DMS79 (cell line): ENCODE measurements at regions not wholly inside any gene's neighbourhood (a gene's known extent, or its start where the extent isn't known, plus 50 kb on each side); places are given as distances from the start of the nearest gene placed in this dataset.
"Not testable (repeated sequence)": the region's sequence is repeated elsewhere in the genome, so short reads cannot be mapped to it uniquely, and the experiment has no call there.

Source experiments
- DNase-seq: peaks from one replicate; lab custom pipeline; 2025; lab: John Stamatoyannopoulos, UW

DNA sequence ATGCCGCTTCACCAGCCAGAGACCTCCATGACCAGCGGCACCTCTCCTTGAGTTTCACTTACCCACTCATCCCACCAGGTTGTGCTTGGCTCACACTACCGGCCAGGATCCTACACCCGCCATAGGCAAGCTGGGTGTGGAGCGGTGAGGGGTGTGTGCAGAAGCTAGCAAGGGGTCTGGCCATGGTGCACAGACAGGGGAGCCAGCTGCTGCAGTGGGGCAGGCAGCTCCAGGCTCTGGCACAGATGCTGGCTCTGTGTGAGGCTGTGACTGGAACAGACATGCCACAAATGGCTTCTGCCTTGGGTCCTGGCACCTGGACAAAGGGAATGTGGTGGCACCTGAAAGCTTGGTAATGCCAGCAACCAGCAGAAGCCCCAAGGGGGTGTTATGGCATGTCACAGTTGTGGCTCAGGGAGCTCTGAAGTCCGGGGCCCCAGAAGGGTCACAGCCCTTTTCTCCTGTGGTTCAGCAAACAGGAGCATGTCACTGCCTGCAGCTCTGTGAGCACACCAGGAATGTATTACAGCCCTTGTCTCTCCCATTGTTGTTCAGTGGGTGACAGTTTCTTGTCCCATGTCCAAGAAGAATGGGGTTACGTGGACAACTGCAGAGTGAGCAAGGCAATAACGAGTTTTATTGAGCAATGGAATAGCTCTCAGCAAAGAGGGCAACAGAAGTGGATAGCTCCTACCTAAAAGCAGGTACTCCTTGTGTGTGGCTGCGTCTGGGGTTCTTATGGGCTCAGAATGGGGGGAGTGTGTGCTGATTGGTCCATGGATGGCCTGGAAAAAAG lies 2791.0 kb upstream of the PCDH20 start:
- no peak for DNase-seq

DNA sequence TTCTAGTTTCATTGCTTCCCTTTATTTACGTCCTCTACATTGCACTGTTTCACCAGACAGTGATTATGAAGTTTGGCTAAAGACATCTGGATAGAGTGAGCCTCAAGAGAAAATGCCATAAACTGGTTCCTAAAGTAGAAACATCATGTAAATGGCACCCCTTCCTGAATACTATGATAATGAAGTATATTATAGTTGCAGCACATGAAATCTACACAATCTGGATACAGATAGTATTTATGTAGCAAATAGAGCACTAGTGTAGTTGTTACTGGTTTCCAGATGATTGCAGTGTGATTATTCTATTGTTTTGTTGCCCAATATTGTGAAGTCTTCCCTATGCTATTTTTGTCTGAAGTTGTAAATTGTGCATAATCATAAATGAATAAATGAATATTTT lies 2786.9 kb upstream of the PCDH20 start:
- no peak for DNase-seq

DNA sequence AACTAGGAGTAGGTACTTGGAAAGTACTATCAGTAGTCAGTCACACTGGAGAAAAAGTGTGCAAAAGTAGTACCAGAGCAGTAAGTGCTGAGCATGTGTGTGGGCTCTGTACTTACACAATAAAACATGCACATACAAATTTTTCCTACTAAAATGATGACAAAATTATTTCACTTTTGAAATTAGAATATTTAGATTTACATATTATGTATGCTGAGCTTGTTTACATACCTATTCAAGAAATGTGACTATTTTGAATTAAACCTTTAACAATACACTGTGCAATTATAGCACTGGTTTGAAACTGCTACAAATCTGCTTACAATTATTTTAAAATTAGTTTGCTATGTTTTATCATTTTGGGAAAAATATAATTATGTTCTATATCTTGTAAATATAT lies 2781.6 kb upstream of the PCDH20 start:
- DNase-seq = no peak

DNA sequence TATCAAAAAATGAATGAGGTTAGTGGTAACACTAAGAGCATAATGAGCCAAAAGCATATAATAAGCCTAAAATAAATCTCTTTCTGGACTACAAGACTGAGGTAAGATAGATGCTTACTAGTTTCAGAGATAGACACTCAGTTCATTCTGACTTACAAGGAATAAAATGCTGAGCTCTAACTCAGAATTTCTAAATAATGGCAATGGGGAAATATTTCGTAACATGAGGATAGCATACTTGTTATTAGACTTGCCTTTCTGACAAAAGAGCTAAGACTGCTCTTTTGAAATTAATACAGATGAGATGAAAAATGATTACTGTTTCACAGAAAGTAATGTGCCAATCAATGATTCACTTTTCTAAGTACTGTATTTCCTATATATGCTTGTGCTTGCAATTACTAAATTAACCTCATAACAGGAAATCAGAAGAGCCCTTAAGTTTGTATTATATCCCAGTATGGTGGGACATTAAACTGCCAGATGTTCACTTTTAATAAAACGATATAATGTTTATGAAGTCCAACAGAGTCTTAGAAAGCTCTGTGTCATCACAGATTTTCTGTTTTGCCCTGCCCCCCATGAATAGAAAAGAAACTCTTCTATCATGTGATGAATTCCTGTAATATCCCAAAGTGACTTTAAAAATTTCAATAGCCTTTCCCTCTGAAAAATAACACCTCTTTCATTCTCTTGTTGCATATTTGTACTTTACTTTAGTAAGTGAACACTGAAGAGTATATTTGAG lies 2771.0 kb upstream of the PCDH20 start:
- no peak for DNase-seq

DNA sequence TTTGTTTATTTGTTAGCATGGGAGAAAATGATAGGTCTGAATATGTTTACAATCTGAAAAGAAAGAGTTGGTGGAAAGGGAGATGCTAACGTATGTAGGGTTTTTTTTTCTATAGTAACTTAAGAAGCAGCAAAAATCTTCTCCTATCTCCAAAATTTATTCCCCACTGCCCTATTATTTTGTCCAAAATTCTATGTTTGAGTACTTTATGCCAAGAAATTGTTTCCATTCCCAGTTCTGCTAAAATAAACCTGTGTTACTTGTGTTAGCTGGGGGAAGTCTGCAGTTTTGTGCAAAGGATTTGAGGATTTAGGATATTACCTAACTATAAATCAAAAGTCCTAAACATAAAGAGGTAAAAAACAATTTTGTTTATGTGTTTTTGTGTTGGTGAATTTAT lies 2770.4 kb upstream of the PCDH20 start:
- DNase-seq = no peak

DNA sequence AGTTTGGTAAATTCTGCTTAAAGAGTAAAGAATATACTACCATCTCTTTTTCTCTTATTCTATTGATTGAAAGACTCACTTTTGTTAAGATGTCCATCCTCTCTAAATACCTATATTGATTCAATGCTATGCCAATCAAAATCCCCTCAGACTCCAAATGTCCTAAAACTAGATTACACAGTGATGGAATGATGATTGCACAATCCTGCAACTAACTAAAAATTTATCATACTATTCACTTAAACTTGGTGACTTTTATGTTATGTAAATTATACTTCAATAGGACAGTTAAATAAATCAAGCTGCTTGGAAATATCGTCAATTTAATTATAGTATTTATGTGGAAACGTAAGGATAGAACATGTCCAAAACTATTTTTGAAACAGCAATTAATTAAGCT lies 2765.1 kb upstream of the PCDH20 start:
- no peak for DNase-seq

DNA sequence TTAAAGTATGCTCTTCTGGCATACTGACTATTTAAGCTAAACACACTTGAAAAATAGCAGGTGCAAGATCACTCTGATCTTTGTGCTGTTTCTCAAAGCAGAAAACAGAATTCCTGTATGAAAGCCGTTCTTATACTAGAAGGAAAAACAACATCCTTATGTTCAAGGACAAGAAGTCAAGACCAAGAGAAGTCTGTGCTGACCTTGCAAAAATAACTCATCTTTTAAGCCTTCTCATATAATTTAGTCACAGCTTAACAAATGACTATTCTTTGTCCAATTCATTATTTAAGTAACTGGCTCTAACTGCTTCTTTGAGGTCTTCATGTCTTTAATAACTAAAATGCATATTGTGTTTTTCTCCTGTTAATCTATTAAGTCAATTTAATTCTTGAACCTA lies 2750.2 kb upstream of the PCDH20 start:
- DNase-seq = no peak

DNA sequence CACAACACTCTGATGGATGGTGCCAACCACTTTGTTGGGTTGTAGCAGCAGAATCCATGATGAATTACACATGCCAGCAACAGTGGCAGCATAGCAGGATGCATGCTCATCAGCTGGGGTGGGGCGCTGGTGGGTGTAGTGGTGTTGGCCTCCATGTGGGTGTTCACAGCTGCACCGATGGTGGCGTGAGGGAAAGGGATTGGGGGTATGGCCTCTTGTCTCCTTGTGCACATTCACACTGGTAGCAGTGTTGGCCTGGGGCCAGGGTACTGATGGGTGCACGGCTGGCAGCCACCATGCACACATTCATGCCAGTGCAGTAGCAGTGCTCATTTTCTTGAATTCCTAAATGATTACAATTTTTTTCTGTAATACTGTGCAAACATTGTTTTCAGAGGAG lies 2748.8 kb upstream of the PCDH20 start:
- DNase-seq = no peak

DNA sequence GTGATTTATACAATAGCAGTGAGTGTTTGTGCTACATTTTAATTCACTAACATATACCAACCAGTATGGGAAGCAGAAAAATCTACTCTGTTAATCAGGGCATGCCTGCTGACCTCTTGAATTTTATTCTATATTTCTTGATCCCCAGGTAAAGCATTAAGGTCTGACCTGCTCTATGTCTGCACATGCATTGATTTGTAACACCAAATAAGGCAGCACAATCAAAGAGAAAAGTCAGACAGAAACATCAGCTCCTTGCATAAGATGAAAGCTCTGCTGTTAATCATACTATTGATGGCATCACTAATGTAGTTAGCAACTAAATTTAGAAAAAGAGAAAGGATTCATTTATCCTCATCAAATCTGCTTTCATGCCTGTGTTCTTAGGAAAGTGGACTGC lies 2744.8 kb upstream of the PCDH20 start:
- DNase-seq = no peak

DNA sequence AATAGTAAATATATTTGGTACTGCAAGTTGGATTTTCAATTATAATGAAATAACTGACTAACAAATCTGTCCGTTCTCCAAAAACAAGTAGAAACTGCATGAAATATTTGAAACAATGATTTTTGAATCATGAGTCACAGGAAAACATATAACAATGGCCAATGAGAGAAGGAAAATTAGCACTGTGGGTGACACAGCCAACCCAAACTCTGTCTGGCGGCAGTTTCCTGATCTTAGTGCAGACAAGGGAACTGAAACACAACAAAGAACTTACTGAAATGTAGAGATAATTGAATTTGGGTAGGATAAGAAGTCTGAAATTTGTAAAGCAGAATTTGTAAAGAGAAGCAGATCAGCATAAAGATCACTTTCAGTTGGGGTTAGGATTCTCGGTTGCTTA lies 2743.3 kb upstream of the PCDH20 start:
- DNase-seq = no peak

DNA sequence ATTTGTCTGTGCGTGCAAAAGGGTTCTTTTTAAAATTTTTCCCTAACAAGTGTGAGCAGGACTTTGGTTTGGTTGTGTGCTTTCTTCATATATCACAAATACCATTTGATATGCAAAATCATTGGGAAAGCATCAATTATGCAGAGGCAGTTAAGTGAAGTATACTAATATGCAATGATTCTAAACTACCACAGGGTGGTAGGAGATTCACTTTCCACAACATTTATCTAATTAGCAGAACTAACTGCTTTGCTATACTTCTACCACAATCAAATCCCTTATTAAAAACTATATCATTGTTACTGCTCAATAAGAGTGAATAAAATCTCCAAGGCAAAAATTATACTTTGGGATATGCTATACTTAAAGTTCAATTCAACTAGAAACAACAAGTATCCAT lies 2738.9 kb upstream of the PCDH20 start:
- no peak for DNase-seq

DNA sequence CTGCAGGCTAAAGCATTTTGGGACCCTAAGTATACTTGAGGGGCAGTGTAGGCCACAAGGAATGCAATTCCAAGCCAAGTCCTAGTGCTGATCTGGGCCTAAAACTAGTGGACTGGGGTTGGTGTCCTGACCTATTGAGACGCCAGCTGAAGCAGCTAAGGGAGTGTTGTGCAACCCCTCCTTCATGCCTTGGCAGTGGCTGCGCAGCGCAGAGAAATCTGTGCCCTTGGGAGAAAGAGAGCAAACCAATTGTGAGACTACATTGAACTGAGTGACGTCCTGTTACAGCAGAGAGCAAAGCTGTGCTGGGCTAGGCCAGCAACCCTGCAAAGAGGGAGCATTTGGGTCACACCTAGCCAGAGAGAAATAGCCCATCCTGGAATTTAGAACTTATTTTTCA lies 2715.0 kb upstream of the PCDH20 start:
- no peak for DNase-seq

DNA sequence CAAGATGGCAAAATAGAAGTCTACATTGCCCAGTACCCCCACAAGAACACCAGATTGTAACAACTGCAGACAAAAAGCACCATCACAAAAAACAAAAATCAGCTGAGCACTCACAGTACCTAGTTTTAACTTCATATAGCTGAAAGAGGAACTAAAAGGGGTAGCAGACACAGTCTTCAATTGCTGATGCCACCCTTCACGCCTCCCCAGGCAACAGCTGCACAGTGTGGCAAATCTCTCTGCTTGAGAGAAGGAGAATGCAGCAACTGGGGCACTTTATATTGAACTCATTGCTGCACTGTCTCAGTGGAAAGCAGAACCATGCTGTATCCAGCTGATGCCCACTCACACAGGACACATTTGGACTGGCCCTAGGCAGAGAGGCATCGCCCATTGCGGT lies 2714.5 kb upstream of the PCDH20 start:
- no peak for DNase-seq

DNA sequence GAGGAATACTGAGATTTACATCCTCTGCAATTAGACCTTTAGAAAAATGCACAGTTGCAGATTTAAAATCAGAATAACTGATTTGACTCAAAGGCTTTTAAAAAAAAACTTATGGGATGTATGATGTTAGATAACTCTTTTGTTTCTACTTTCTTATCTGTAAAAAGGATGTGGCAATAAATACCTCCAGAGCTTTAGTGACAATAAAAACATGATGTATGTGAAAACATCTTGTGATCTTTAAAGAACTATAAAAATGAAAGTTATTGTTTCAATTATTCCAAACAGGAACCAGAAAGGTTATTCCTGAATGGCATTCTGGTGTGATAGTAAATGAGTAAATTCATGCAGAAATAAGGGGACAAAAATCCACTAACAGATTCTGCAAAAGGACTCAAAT lies 2712.2 kb upstream of the PCDH20 start:
- DNase-seq = no peak

DNA sequence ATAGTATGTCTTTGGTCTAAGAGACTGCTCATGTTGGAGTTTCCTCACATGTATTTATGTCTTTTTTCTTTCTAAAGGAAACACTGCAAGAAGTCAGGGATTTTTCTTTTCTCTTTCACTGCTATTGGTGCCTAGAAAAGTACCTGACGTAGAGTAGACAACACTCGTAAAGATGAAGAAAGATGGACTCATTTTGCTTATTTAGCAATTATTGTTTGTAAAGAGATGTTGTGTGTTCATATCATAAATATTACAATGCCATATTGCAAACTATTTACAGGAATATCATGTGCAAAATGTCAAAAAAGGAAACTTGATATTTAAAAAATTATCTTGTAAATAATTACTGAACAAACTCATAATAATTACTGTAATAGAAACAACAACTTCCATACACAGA lies 2711.5 kb upstream of the PCDH20 start:
- no peak for DNase-seq

DNA sequence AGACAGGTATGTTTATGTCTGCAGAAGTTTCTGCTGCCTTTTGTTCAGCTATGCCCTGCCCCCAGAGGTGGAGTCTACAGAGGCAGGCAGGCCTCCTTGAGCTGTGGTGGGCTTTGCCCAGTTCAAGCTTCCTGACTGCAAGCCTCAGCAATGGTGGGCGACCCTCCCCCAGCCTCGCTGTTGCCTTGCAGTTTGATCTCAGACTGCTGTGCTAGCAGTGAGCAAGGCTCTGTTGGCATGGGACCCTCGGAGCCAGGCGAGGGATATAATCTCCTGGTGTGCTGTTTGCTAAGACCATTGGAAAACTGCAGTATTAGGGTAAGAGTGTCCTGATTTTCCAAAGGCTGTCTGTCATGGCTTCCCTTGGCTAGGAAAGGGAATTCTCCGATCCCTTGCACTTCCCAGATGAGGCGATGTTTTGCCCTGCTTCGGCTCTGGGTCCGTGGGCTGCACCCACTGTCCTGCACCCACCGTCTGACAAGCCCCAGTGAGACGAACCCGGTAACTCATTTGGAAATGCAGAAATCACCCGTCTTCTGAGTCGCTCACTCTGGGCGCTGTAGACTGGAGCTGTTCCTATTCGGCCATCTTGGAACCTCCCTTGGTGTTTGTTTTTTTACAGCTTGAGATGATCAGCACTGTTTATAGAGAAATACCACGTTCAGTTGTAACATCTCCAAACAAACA lies 2705.5 kb upstream of the PCDH20 start:
- not testable (repeated sequence) for DNase-seq

DNA sequence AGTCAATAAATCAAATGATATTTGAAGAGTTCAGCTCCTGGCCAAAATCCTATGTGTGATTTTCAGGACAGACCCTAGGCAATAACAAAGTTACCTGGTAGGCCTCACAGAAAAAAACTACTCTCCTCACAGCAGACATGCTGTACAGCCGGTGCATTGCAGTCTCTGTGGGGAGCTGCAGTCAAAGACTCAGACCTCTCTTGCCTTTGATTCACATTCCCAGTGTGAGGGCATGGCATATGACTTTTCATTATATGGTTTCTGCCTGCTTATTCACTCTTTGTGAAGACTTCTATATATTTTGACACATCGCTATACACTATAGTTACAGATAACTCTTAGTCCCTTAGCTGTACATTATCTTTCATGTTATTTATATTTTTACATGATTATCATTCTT lies 2684.3 kb upstream of the PCDH20 start:
- DNase-seq = no peak

DNA sequence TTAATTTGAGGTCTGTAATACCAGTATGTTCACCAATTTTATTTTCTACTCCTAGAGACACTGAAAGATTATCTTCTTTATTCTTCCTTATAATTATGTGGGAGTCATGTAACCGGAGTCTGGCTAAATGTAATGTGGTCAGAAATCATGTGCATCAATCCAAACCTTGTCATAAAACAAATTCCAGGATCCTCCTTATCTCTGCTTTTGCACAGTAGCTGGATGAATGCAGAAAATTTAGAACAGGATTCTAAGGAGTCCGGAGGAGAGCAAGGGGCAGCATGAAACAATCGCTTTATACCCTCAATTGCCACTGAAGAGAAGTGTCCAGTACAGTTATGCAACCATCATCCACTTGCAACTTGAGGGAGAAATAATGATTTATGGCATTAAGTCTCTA lies 2674.7 kb upstream of the PCDH20 start:
- no peak for DNase-seq

DNA sequence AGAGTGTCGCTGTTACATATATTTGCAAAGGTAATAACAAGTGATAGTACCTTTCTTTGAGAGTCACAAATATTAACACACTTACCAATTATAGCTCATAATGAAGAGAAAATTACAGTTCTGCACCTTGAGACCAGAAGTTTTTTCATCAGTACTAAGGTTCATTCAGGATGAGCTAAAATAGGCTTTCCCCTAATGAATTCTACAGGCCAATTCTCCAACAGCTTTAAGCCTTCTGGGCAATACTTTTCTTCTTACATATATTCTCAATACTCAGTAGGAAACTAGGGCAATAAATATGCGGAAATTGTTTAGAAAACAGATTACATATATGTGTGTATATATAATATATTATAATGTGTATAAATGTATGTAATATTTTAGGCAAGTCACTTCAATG lies 2672.8 kb upstream of the PCDH20 start:
- DNase-seq = no peak

DNA sequence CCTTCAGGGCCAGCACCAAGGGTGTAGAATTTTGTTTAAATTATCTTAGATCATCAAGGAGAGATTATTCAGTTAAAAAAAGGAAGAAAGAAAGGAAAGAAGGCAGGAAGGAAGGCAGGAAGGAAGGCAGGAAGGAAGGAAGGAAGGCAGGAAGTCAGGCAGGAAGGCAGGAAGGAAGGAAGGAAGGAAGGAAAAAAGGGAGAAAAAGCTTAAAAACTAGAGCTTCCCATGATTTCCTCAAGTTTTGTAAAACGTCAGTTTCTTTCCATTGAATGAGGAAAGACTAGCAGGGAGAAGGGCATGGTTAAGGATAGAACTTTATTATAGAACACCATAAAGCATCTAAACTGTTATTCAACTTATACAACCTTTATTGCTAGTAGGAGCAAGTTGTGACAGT lies 2672.0 kb upstream of the PCDH20 start:
- no peak for DNase-seq

DNA sequence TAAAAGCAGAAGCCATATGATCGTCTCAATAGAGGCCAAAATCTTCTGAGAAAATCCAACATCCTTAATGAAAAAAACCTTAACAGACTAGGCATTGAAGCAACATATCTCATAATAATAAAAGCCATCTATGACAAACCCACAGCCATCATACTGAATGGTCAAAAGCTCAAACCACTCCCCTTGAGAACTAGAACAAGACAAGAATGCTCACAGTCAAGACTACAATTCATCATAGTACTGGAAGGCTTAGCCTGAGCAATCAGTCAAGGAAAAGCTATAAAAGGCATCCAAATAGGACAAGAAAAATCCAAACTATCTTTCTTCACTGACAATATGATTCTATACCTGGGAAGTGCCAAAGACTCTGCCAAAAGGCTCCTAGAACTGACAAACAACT lies 2668.2 kb upstream of the PCDH20 start:
- DNase-seq = no peak

DNA sequence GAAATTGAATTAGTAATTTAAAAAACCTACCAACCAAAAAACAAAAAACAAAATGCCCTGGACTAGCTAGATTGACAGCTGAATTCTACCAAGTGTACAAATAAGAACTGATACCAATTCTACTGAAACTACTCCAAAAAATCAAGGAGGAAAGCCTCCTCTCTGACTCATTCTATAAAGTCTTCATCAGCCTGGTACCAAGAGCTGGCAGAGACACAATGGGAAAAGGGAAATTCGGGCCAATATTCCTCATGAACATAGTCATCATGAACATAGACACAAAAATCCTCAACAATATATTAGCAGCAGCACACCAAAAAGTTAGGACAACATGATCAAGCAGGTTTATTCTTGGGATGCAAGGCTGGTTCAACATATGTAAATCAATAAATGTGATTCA lies 2667.7 kb upstream of the PCDH20 start:
- no peak for DNase-seq

DNA sequence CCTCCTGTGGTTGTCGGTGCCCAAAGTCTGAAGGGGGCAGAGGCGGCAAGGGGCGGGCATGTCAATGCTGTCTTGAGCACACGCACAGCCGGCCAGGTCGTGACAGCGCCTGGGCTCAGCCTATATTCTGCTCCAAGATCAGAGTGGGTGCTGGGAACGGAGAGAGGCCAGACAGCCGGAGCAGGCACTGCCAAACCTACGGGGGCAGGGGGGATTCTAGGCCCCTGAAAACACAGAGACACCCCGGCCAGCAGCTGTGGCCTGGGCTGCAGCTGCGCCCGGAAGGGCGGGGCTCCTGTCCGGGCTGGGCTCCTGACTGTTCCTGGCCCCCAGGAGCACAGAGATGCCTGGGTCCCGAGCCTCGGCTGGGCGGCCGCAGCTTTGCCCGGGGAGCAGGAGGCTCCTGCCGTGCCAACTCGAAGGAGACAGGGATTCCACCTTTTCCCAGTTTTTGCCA lies 2662.9 kb upstream of the PCDH20 start:
- DNase-seq = no peak
